Central memory CD8-positive, alpha-beta T cell (primary cell): ENCODE measurements at regions not wholly inside any gene's neighbourhood (a gene's known extent, or its start where the extent isn't known, plus 50 kb on each side); places are given as distances from the start of the nearest gene placed in this dataset.

Source experiments
- ATAC-seq: fragments of 150-1000 bp; cut with Tn5 transposase; replicated peaks from 2 replicates; pipeline ENCODE4 v1.10.0; 2022; ENCODE audit warnings: mild to moderate bottlenecking, moderate FRiP score, moderate number of reproducible peaks; ENCODE audit not compliant: poor library complexity, severe bottlenecking; ENCODE audit errors: extremely low read depth
- DNase-seq, 2 donors: peaks; one replicate each; pipeline ENCODE4 v3.0.0; 2021; ENCODE audit warnings: low spot score in 2 of 2
- H3K27ac Mint-ChIP-seq: one replicate; pipeline ENCODE4 v1.8.0; 2022; ENCODE audit warnings: low read depth, mild to moderate bottlenecking, moderate library complexity, mixed read lengths
- H3K27me3 Mint-ChIP-seq: one replicate; pipeline ENCODE4 v1.8.0; 2022; ENCODE audit warnings: mixed read lengths
- H3K36me3 Mint-ChIP-seq: one replicate; pipeline ENCODE4 v1.8.0; 2022; ENCODE audit warnings: mild to moderate bottlenecking, moderate library complexity, mixed read lengths; ENCODE audit not compliant: insufficient read depth
- H3K4me1 Mint-ChIP-seq: one replicate; pipeline ENCODE4 v1.8.0; 2022; ENCODE audit warnings: mixed read lengths
- H3K4me3 Mint-ChIP-seq: one replicate; pipeline ENCODE4 v1.8.0; 2022; ENCODE audit warnings: mild to moderate bottlenecking, moderate library complexity, mixed read lengths
- H3K9me3 Mint-ChIP-seq: one replicate; pipeline ENCODE4 v1.8.0; 2022; ENCODE audit warnings: mixed read lengths

GRCh38 chr6:84415517-84415916 is 188.1 kb upstream of the CEP162 start:
- peaks cover 1% of the 10 kb centered on the region for H3K36me3 Mint-ChIP-seq
- H3K4me3 Mint-ChIP-seq, result no peak overlapping the region
- no peaks in the 10 kb centered on the region for H3K27me3 Mint-ChIP-seq
- ATAC-seq, result no peak
- no peak for DNase-seq
- no peak overlapping the region for H3K27ac Mint-ChIP-seq
- H3K4me1 Mint-ChIP-seq, result no peaks in the 10 kb centered on the region
- no peaks in the 10 kb centered on the region for H3K9me3 Mint-ChIP-seq

GRCh38 chr6:84415068-84415467 is 187.6 kb upstream of the CEP162 start:
- Mint-ChIP-seq H3K4me1 (no peaks in the 10 kb centered on the region), H3K27ac (no peak overlapping the region), H3K36me3 (peaks cover 1% of the 10 kb centered on the region), H3K27me3 (no peaks in the 10 kb centered on the region), H3K4me3 (no peak overlapping the region), H3K9me3 (no peaks in the 10 kb centered on the region)
- no peak for ATAC-seq
- DNase-seq, result no peak

- peaks cover 1% of the 10 kb centered on the region for H3K36me3 Mint-ChIP-seq
- H3K4me3 Mint-ChIP-seq, result no peak overlapping the region
- H3K27me3 Mint-ChIP-seq, result no peaks in the 10 kb centered on the region
- no peaks in the 10 kb centered on the region for H3K4me1 Mint-ChIP-seq
- H3K9me3 Mint-ChIP-seq, result no peaks in the 10 kb centered on the region
- DNase-seq (no peak), ATAC-seq (no peak)
- H3K27ac Mint-ChIP-seq, result no peak overlapping the region
Measured at GRCh38 chr6:84414531-84414930, 187.1 kb upstream of the CEP162 start.

GRCh38 chr6:84411060-84411629 is 183.7 kb upstream of the CEP162 start:
- Mint-ChIP-seq H3K27me3 (no peaks in the 10 kb centered on the region), H3K27ac (no peak overlapping the region), H3K36me3 (no peaks in the 10 kb centered on the region), H3K4me3 (no peak overlapping the region), H3K4me1 (no peaks in the 10 kb centered on the region), H3K9me3 (no peaks in the 10 kb centered on the region)
- DNase-seq (no peak), ATAC-seq (no peak)

- no peaks in the 10 kb centered on the region for H3K9me3 Mint-ChIP-seq
- ATAC-seq (no peak), DNase-seq (no peak)
- H3K36me3 Mint-ChIP-seq, result no peaks in the 10 kb centered on the region
- H3K27me3 Mint-ChIP-seq, result no peaks in the 10 kb centered on the region
- no peaks in the 10 kb centered on the region for H3K4me1 Mint-ChIP-seq
- no peak overlapping the region for H3K27ac Mint-ChIP-seq
- no peak overlapping the region for H3K4me3 Mint-ChIP-seq
Measured at GRCh38 chr6:84409911-84410310, 182.5 kb upstream of the CEP162 start.

- ATAC-seq (no peak), DNase-seq (no peak)
- no peaks in the 10 kb centered on the region for H3K9me3 Mint-ChIP-seq
- no peak overlapping the region for H3K4me3 Mint-ChIP-seq
- no peaks in the 10 kb centered on the region for H3K4me1 Mint-ChIP-seq
- no peaks in the 10 kb centered on the region for H3K36me3 Mint-ChIP-seq
- no peak overlapping the region for H3K27ac Mint-ChIP-seq
- no peaks in the 10 kb centered on the region for H3K27me3 Mint-ChIP-seq
Measured at GRCh38 chr6:84408028-84408427, 180.6 kb upstream of the CEP162 start.

- DNase-seq, result no peak
- no peaks in the 10 kb centered on the region for H3K36me3 Mint-ChIP-seq
- H3K27me3 Mint-ChIP-seq, result no peaks in the 10 kb centered on the region
- H3K4me3 Mint-ChIP-seq, result no peak overlapping the region
- no peak for ATAC-seq
- no peaks in the 10 kb centered on the region for H3K4me1 Mint-ChIP-seq
- H3K27ac Mint-ChIP-seq, result no peak overlapping the region
- peaks cover under 1% of the 10 kb centered on the region for H3K9me3 Mint-ChIP-seq
Measured at GRCh38 chr6:84403545-84403944, 176.1 kb upstream of the CEP162 start.

- H3K4me1 Mint-ChIP-seq, result no peaks in the 10 kb centered on the region
- no peaks in the 10 kb centered on the region for H3K36me3 Mint-ChIP-seq
- DNase-seq (no peak), ATAC-seq (no peak)
- H3K27ac Mint-ChIP-seq, result no peak overlapping the region
- peaks cover 20% of the 10 kb centered on the region for H3K9me3 Mint-ChIP-seq
- H3K27me3 Mint-ChIP-seq, result no peaks in the 10 kb centered on the region
- no peak overlapping the region for H3K4me3 Mint-ChIP-seq
Measured at GRCh38 chr6:84399003-84399402, 171.6 kb upstream of the CEP162 start.

GRCh38 chr6:84392261-84392660 is 164.8 kb upstream of the CEP162 start:
- ATAC-seq (no peak), DNase-seq (no peak)
- no peak overlapping the region for H3K27ac Mint-ChIP-seq
- no peak overlapping the region for H3K4me3 Mint-ChIP-seq
- H3K9me3 Mint-ChIP-seq, result peaks cover 22% of the 10 kb centered on the region
- H3K4me1 Mint-ChIP-seq, result no peaks in the 10 kb centered on the region
- no peaks in the 10 kb centered on the region for H3K27me3 Mint-ChIP-seq
- H3K36me3 Mint-ChIP-seq, result no peaks in the 10 kb centered on the region

- peaks cover 14% of the 10 kb centered on the region for H3K9me3 Mint-ChIP-seq
- no peak for ATAC-seq
- no peak overlapping the region for H3K4me3 Mint-ChIP-seq
- no peaks in the 10 kb centered on the region for H3K27me3 Mint-ChIP-seq
- no peaks in the 10 kb centered on the region for H3K4me1 Mint-ChIP-seq
- no peak for DNase-seq
- H3K36me3 Mint-ChIP-seq, result no peaks in the 10 kb centered on the region
- no peak overlapping the region for H3K27ac Mint-ChIP-seq
Measured at GRCh38 chr6:84390851-84391250, 163.4 kb upstream of the CEP162 start.

- H3K4me3 Mint-ChIP-seq, result no peak overlapping the region
- no peaks in the 10 kb centered on the region for H3K27me3 Mint-ChIP-seq
- no peaks in the 10 kb centered on the region for H3K4me1 Mint-ChIP-seq
- DNase-seq (no peak), ATAC-seq (no peak)
- peaks cover 12% of the 10 kb centered on the region for H3K9me3 Mint-ChIP-seq
- H3K27ac Mint-ChIP-seq, result no peak overlapping the region
- no peaks in the 10 kb centered on the region for H3K36me3 Mint-ChIP-seq
Measured at GRCh38 chr6:84390334-84390733, 162.9 kb upstream of the CEP162 start.

- DNase-seq (no peak), ATAC-seq (no peak)
- Mint-ChIP-seq H3K9me3 (no peaks in the 10 kb centered on the region), H3K4me1 (no peaks in the 10 kb centered on the region), H3K4me3 (no peak overlapping the region), H3K27ac (no peak overlapping the region), H3K27me3 (no peaks in the 10 kb centered on the region), H3K36me3 (no peaks in the 10 kb centered on the region)
Measured at GRCh38 chr6:84379142-84379541, 151.7 kb upstream of the CEP162 start.

- ATAC-seq, result no peak
- H3K36me3 Mint-ChIP-seq, result no peaks in the 10 kb centered on the region
- H3K27me3 Mint-ChIP-seq, result no peaks in the 10 kb centered on the region
- H3K4me1 Mint-ChIP-seq, result no peaks in the 10 kb centered on the region
- H3K27ac Mint-ChIP-seq, result no peak overlapping the region
- no peak for DNase-seq
- H3K9me3 Mint-ChIP-seq, result peaks cover 5% of the 10 kb centered on the region
- no peak overlapping the region for H3K4me3 Mint-ChIP-seq
Measured at GRCh38 chr6:84372290-84372689, 144.8 kb upstream of the CEP162 start.

- H3K4me3 Mint-ChIP-seq, result no peak overlapping the region
- H3K4me1 Mint-ChIP-seq, result no peaks in the 10 kb centered on the region
- no peaks in the 10 kb centered on the region for H3K36me3 Mint-ChIP-seq
- no peak overlapping the region for H3K27ac Mint-ChIP-seq
- no peaks in the 10 kb centered on the region for H3K27me3 Mint-ChIP-seq
- ATAC-seq (no peak), DNase-seq (no peak)
- H3K9me3 Mint-ChIP-seq, result peaks cover 5% of the 10 kb centered on the region
Measured at GRCh38 chr6:84371681-84372080, 144.2 kb upstream of the CEP162 start.
